ENCODE measurements at regions not wholly inside any gene's neighbourhood (a gene's known extent, or its start where the extent isn't known, plus 50 kb on each side); places are given as distances from the start of the nearest gene placed in this dataset.

DNA sequence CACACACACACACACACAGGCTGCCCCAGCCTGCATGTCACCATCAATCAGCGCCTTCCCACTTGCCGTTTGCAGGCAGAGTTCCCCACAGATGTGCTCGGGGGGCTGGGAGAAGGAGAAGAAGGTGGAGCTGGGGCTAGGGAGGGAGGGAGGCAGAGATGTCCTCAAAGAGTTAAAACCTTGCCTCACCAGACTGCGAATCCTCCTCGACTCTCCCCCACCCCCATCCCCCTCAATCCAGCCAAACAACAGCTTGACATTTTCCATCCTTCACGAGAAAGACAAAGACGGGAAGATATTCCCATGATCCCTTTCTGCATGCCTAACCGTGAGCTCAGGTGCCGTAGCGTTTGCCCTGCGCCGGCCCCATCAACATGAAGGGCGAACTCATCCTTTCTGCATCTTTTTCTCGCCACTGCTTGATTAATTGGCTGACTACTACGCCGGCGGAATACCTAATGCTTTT, 365.5 kb downstream of the MIAT start:
- Histone ChIP-seq H3K27me3 (ENCODE audit: control insufficient read depth, insufficient read depth, low read length) (no peaks in the 10 kb centered on the region), H3K4me1 (ENCODE audit: control insufficient read depth, insufficient read depth, low read length) (no peaks in the 10 kb centered on the region), H3K9ac (ENCODE audit: low read depth, low read length) (no peak overlapping the region), H3K27ac (ENCODE audit: low read depth, low read length) (no peak overlapping the region), H3K4me3 (ENCODE audit: low read depth, low read length) (no peak overlapping the region), H3K36me3 (ENCODE audit: control insufficient read depth, insufficient read depth, low read length) (no peaks in the 10 kb centered on the region), H3K9me3 (ENCODE audit: control insufficient read depth, insufficient read depth, low read length) (no peaks in the 10 kb centered on the region)

DNA sequence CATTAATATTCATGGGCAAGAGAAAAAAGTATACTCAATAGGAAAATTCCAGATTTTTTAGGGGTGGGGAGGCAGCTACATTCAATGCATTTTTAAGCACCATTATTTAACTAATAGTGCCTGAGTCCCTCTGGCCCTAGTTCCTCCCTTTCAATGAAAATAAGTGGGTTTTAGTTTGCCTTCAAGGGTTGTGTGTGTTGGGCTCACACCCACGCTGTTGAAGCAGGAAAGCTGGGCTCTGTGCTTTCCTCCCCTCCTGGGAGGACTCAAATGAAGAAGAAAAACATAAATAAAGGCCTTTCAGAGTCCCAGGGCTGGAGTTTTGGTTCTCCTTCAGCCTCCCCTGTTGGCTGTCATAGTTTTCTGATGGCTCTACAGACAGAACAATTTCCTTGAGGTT, 366.2 kb downstream of the MIAT start:
- H3K27me3 ChIP-seq (ENCODE audit: control insufficient read depth, insufficient read depth, low read length) = no peaks in the 10 kb centered on the region
- H3K27ac ChIP-seq (ENCODE audit: low read depth, low read length) = no peak overlapping the region
- H3K9ac ChIP-seq (ENCODE audit: low read depth, low read length) = no peak overlapping the region
- H3K4me3 ChIP-seq (ENCODE audit: low read depth, low read length) = no peak overlapping the region
- H3K36me3 ChIP-seq (ENCODE audit: control insufficient read depth, insufficient read depth, low read length) = no peaks in the 10 kb centered on the region
- no peaks in the 10 kb centered on the region for H3K9me3 ChIP-seq (ENCODE audit: control insufficient read depth, insufficient read depth, low read length)
- no peaks in the 10 kb centered on the region for H3K4me1 ChIP-seq (ENCODE audit: control insufficient read depth, insufficient read depth, low read length)

DNA sequence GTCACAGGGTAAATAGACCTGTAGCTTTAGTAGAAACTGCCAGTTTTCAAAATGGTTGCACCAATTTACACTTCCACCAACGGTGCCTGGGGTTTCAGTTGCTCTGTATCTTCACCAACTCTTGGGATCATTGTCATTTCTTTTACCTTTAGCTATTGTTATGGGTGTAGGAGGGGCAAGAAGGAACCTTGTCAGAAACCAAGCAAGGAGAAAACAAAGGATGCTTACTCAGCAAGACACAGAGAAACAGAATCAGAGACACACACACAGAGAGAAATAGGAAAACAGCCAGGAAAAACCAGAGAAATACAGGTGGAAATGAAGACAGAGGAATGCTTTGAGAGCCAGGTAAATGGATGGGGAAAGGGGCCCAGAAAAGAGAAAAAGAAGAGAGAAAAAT, 367.6 kb downstream of the MIAT start:
- Histone ChIP-seq H3K27ac (ENCODE audit: low read depth, low read length) (no peak overlapping the region), H3K9ac (ENCODE audit: low read depth, low read length) (no peak overlapping the region), H3K27me3 (ENCODE audit: control insufficient read depth, insufficient read depth, low read length) (no peaks in the 10 kb centered on the region), H3K4me1 (ENCODE audit: control insufficient read depth, insufficient read depth, low read length) (no peaks in the 10 kb centered on the region), H3K9me3 (ENCODE audit: control insufficient read depth, insufficient read depth, low read length) (no peaks in the 10 kb centered on the region), H3K36me3 (ENCODE audit: control insufficient read depth, insufficient read depth, low read length) (no peaks in the 10 kb centered on the region), H3K4me3 (ENCODE audit: low read depth, low read length) (no peak overlapping the region)

DNA sequence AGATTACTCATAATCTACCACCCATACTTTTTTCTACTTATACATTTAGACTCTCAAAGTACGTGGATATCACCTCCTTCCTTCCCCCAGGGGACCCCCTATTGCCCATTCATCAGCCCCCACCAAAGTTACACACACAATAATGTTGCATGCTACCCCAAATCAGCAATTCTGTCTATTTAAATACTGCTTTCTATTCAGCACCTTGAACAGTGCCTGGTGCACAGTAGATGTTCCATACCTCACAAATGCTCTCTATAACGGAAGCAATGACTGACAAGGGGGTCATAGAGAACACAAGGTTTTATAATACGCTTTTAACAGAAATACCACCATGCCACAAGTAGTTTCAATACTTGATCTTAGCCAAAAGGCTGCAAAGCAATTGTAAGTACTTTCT, 370.7 kb downstream of the MIAT start:
- peaks cover 5% of the 10 kb centered on the region for H3K4me1 ChIP-seq (ENCODE audit: control insufficient read depth, insufficient read depth, low read length)
- H3K27me3 ChIP-seq (ENCODE audit: control insufficient read depth, insufficient read depth, low read length) = no peaks in the 10 kb centered on the region
- no peak overlapping the region for H3K9ac ChIP-seq (ENCODE audit: low read depth, low read length)
- no peaks in the 10 kb centered on the region for H3K36me3 ChIP-seq (ENCODE audit: control insufficient read depth, insufficient read depth, low read length)
- no peak overlapping the region for H3K4me3 ChIP-seq (ENCODE audit: low read depth, low read length)
- H3K9me3 ChIP-seq (ENCODE audit: control insufficient read depth, insufficient read depth, low read length) = no peaks in the 10 kb centered on the region
- no peak overlapping the region for H3K27ac ChIP-seq (ENCODE audit: low read depth, low read length)

DNA sequence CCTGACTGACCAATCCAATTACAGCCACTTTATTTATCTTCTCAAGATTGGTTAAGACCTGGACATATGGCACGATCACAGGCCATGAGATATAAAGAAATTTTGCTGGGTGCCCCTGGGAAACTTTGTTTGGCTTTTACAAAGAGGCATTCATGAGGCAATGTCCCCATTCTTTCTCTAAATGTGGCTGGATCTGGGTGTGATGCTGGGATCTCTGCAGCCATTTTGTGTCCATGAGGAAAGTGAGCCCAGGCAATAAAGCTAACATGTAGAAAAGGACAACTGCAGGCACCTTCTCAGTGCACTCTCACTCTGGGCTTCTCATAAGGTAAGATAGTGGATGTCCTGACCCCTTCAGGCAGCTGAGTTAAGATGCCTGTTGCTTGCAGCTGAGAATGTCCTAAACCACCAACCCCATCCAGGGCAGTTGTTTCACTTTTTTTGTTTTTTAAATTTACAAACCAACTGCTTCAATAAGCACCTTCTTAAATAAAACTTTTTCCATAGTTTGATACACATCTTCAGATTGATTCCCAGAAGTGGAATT, 372.3 kb downstream of the MIAT start:
- no peaks in the 10 kb centered on the region for H3K27me3 ChIP-seq (ENCODE audit: control insufficient read depth, insufficient read depth, low read length)
- no peaks in the 10 kb centered on the region for H3K9me3 ChIP-seq (ENCODE audit: control insufficient read depth, insufficient read depth, low read length)
- no peak overlapping the region for H3K4me3 ChIP-seq (ENCODE audit: low read depth, low read length)
- H3K9ac ChIP-seq (ENCODE audit: low read depth, low read length) = no peak overlapping the region
- no peak overlapping the region for H3K27ac ChIP-seq (ENCODE audit: low read depth, low read length)
- peaks cover 5% of the 10 kb centered on the region for H3K4me1 ChIP-seq (ENCODE audit: control insufficient read depth, insufficient read depth, low read length)
- H3K36me3 ChIP-seq (ENCODE audit: control insufficient read depth, insufficient read depth, low read length) = no peaks in the 10 kb centered on the region

DNA sequence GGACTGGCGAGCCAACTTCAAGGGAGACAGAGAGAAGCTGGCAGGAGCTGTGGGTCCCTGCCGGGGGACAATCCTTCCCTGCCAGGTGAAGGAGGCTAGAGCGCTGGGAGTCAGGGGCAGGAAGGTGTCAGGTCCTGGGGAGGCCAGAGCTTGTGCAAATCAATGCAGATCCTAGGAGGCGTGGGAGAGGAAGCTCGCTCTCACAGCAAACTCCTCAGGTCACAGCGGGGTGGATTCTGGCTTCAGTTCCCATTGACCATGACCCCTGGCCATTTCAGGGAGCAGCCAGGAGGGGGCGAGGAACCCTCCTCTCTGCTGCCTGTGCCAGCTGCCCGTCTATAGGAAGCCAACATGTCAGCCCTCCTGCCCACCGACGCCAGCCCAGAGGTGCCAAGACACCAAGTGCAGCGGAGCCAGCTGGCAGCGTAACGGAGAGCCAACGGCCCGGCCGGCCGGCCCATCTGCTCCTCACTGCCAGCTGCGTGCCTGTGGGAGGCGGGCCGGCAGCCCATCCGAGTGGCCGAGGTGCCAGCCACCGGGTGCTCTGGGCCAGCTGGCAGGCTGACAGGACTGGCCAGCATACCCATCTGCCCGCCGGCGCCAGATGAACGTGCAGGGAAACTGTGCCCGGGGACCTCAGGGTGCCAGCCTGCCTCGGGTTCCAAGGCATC, 374.8 kb downstream of the MIAT start:
- no peak overlapping the region for H3K9ac ChIP-seq (ENCODE audit: low read depth, low read length)
- H3K27me3 ChIP-seq (ENCODE audit: control insufficient read depth, insufficient read depth, low read length) = no peaks in the 10 kb centered on the region
- no peak overlapping the region for H3K27ac ChIP-seq (ENCODE audit: low read depth, low read length)
- no peaks in the 10 kb centered on the region for H3K9me3 ChIP-seq (ENCODE audit: control insufficient read depth, insufficient read depth, low read length)
- no peaks in the 10 kb centered on the region for H3K36me3 ChIP-seq (ENCODE audit: control insufficient read depth, insufficient read depth, low read length)
- no peak overlapping the region for H3K4me3 ChIP-seq (ENCODE audit: low read depth, low read length)
- H3K4me1 ChIP-seq (ENCODE audit: control insufficient read depth, insufficient read depth, low read length) = peaks cover 5% of the 10 kb centered on the region

DNA sequence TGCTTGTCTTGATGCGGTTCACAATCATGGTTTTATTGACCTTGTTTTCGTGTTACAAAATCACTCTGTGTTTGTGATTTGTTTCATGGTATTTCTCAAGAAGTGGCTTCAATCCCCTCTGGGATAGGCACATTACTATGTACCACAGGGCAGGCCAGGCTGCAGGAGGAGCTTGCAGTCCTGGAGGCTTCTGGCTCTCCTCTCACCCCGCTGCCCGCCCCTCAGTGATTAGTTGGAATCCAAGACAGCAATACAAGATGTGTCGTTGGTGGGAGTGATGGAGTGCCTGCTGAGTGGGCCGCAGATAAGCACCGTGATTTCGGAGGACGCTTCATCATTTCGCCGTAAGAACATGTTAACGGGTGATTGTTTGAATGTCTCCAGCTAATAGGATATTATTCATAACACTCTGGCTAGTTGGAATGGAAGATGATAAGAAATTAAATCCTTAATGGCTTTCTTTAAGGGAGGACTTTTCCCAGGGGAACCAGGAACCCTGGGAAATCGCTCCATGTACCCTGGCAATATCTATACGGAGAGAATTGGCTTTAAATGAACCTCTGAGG, 384.4 kb downstream of the MIAT start:
- Histone ChIP-seq H3K4me3 (ENCODE audit: low read depth, low read length) (no peak overlapping the region), H3K27me3 (ENCODE audit: control insufficient read depth, insufficient read depth, low read length) (no peaks in the 10 kb centered on the region; the same call in 1 of the 2 replicates), H3K27ac (ENCODE audit: low read depth, low read length) (no peak overlapping the region), H3K9ac (ENCODE audit: low read depth, low read length) (no peak overlapping the region), H3K9me3 (ENCODE audit: control insufficient read depth, insufficient read depth, low read length) (0 out of 2 replicates have a peak, but pooled peaks cover 5% of the 10 kb centered on the region), H3K4me1 (ENCODE audit: control insufficient read depth, insufficient read depth, low read length) (peaks cover 9% of the 10 kb centered on the region; the same call in 1 of the 2 replicates), H3K36me3 (ENCODE audit: control insufficient read depth, insufficient read depth, low read length) (no peaks in the 10 kb centered on the region)

DNA sequence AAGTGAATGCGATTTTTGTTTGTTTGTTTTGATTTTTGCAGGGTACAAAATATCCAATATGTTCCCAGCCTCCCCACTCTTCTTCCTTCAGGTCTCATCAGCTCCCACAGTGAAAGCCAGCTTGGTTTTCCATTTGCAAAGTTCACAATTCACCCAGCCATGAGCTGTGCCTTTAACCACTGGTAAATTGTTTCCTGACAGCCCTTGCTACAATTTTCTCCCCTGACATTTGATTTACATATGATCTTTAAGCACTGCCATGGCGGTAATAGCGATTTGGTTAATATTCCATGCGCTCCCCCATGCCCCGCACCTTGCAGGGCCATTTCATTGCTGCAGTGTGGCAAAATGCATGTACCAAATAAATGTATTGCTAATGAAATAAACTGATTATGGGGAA, 385.9 kb downstream of the MIAT start:
- Histone ChIP-seq H3K27me3 (ENCODE audit: control insufficient read depth, insufficient read depth, low read length) (no peaks in the 10 kb centered on the region; the same call in 1 of the 2 replicates), H3K9me3 (ENCODE audit: control insufficient read depth, insufficient read depth, low read length) (0 out of 2 replicates have a peak, but pooled peaks cover 6% of the 10 kb centered on the region), H3K9ac (ENCODE audit: low read depth, low read length) (no peak overlapping the region)

DNA sequence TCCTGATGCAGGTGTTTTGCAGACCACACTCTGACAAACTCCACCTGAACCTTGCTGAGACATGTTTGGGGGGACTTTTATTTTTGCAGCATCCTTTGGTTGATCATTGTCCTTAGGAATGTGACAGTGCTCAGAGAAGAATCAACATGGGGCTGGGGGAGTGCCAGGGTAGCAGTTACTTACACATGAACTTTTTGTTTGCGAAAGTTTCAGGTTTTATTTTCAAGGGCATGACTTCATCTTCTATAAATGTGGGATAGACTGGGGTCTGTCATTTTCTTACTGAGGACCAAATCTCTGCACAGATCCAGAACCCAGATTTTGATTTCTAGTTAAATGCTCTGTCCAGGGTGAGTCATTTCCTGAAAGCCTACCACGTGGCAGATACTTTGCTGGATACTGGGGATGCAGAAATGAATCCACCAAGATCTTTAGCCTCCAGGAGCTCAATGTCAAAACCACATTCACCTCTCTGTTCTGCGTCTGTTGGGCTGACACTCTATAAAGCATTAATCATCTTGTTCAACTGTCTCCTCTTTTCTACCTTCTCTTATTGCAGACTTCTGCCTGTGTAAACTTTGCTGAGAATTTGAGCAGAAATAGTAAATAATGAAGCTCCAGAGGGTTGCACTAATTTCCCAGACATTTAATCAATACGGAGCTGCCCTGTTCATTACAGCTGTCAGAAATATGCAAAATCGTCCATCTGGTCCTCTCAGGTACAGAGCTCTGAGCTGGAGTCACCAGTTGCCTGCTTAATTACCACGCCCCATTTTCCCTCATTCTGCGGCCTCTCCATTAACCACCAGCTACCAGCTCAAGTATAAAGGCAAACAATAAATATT, 387.9 kb downstream of the MIAT start:
- no peak overlapping the region for H3K4me3 ChIP-seq (ENCODE audit: low read depth, low read length)
- no peaks in the 10 kb centered on the region for H3K27me3 ChIP-seq (ENCODE audit: control insufficient read depth, insufficient read depth, low read length)
- H3K36me3 ChIP-seq (ENCODE audit: control insufficient read depth, insufficient read depth, low read length) = no peaks in the 10 kb centered on the region
- no peak overlapping the region for H3K27ac ChIP-seq (ENCODE audit: low read depth, low read length)
- no peak overlapping the region for H3K9ac ChIP-seq (ENCODE audit: low read depth, low read length)
- H3K9me3 ChIP-seq (ENCODE audit: control insufficient read depth, insufficient read depth, low read length) = 0 out of 2 replicates have a peak, but pooled peaks cover 6% of the 10 kb centered on the region
- peaks cover 9% of the 10 kb centered on the region; the same call in 1 of the 2 replicates for H3K4me1 ChIP-seq (ENCODE audit: control insufficient read depth, insufficient read depth, low read length)

More for the DNA sequence above, 385.9 kb downstream of the MIAT start:
- Histone ChIP-seq H3K36me3 (ENCODE audit: control insufficient read depth, insufficient read depth, low read length) (no peaks in the 10 kb centered on the region), H3K27ac (ENCODE audit: low read depth, low read length) (no peak overlapping the region), H3K4me1 (ENCODE audit: control insufficient read depth, insufficient read depth, low read length) (peaks cover 9% of the 10 kb centered on the region; the same call in 1 of the 2 replicates), H3K4me3 (ENCODE audit: low read depth, low read length) (no peak overlapping the region)

DNA sequence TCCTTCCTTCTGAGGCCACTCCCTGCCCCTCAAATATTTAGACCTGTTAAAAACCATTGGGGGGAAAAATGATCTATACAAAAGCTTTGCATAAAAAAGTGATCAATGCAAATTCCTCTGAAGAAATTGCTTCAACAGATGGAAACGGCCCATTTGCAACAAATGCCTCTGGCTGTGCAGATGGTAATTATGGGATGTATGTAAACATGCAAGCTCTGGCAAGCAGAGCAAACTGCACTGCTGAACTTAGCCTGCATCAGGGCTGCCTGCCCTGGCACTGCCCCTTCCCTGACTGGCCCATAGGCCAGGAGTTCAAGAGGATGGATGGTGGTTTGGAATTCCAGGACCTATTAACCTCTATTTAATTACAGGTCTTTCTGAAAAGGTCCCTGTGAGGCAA, 388.7 kb downstream of the MIAT start:
- Histone ChIP-seq H3K9me3 (ENCODE audit: control insufficient read depth, insufficient read depth, low read length) (0 out of 2 replicates have a peak, but pooled peaks cover 6% of the 10 kb centered on the region), H3K9ac (ENCODE audit: low read depth, low read length) (no peak overlapping the region), H3K36me3 (ENCODE audit: control insufficient read depth, insufficient read depth, low read length) (no peaks in the 10 kb centered on the region), H3K4me1 (ENCODE audit: control insufficient read depth, insufficient read depth, low read length) (peaks cover 9% of the 10 kb centered on the region; the same call in 1 of the 2 replicates), H3K27ac (ENCODE audit: low read depth, low read length) (no peak overlapping the region), H3K4me3 (ENCODE audit: low read depth, low read length) (no peak overlapping the region), H3K27me3 (ENCODE audit: control insufficient read depth, insufficient read depth, low read length) (no peaks in the 10 kb centered on the region)

Measured in HUES48 (cell line).